ENCODE measurements at regions not wholly inside any gene's neighbourhood (a gene's known extent, or its start where the extent isn't known, plus 50 kb on each side); places are given as distances from the start of the nearest gene placed in this dataset.
A peak's percentile ranks its signal among the peaks of the same experiment; 100 is the strongest.

GRCh38 chr4:154067786-154068185 lies 278.9 kb upstream of the SFRP2 start:
- no peak overlapping the region for H3K4me3 ChIP-seq
- no peak overlapping the region for H3K27ac ChIP-seq
- peaks cover 0 to 18% (median 4%) of the 10 kb centered on the region in 4 donors for H3K9me3 ChIP-seq
- intact Hi-C loops (cut with DNase I), result no loop called here
- DNase-seq, result no peak
- H3K4me1 ChIP-seq, result no peaks in the 10 kb centered on the region
- H3K36me3 ChIP-seq, result no peaks in the 10 kb centered on the region
- no peak for TF ChIP-seq POLR2A (IDR thresholded peaks at IDR 0.05)
- TF ChIP-seq, protein P1, sequence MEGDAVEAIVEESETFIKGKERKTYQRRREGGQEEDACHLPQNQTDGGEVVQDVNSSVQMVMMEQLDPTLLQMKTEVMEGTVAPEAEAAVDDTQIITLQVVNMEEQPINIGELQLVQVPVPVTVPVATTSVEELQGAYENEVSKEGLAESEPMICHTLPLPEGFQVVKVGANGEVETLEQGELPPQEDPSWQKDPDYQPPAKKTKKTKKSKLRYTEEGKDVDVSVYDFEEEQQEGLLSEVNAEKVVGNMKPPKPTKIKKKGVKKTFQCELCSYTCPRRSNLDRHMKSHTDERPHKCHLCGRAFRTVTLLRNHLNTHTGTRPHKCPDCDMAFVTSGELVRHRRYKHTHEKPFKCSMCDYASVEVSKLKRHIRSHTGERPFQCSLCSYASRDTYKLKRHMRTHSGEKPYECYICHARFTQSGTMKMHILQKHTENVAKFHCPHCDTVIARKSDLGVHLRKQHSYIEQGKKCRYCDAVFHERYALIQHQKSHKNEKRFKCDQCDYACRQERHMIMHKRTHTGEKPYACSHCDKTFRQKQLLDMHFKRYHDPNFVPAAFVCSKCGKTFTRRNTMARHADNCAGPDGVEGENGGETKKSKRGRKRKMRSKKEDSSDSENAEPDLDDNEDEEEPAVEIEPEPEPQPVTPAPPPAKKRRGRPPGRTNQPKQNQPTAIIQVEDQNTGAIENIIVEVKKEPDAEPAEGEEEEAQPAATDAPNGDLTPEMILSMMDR (IDR thresholded peaks at IDR 0.05), result no peak
- no peak for TF ChIP-seq EP300 (IDR thresholded peaks at IDR 0.05)
- TF ChIP-seq POLR2AphosphoS5 (IDR thresholded peaks at IDR 0.05), result no peak
- no peaks in the 10 kb centered on the region for H3K27me3 ChIP-seq

DNA sequence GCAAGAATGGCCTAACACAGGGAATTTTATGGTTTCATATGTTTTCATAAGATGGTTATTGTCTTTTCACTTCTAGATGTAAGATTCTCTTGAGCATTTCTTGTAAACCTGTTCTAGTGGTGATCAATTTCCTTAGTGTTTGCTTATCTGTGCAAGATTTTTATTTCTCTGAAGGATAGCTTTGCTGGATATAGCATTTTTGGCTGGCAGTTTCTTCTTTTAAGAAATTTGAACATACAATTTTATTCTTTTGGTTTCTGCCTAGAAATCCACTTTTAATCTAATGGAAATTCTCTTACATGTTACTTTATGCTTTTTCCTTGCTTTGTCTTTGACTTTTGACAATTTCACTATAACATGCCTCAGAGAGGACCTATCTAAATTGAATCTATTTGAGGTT lies 276.5 kb upstream of the SFRP2 start:
- no peak overlapping the region for H3K4me3 ChIP-seq
- no peak for TF ChIP-seq EP300 (IDR thresholded peaks at IDR 0.05)
- TF ChIP-seq POLR2AphosphoS5 (IDR thresholded peaks at IDR 0.05), result no peak
- no peak for TF ChIP-seq POLR2A (IDR thresholded peaks at IDR 0.05)
- TF ChIP-seq, protein P1 (IDR thresholded peaks at IDR 0.05), result no peak
- H3K36me3 ChIP-seq, result no peaks in the 10 kb centered on the region
- no peaks in the 10 kb centered on the region for H3K27me3 ChIP-seq
- H3K27ac ChIP-seq, result no peak overlapping the region
- intact Hi-C loops (cut with DNase I), result no loop called here
- H3K9me3 ChIP-seq, result peaks cover 0 to 22% (median 8%) of the 10 kb centered on the region in 4 donors
- no peak for DNase-seq
- no peaks in the 10 kb centered on the region for H3K4me1 ChIP-seq

GRCh38 chr4:154064244-154064643 lies 275.4 kb upstream of the SFRP2 start:
- H3K27ac ChIP-seq, result no peak overlapping the region
- no peaks in the 10 kb centered on the region for H3K36me3 ChIP-seq
- H3K9me3 ChIP-seq, result peaks cover 0 to 22% (median 8%) of the 10 kb centered on the region in 4 donors
- no peak for TF ChIP-seq POLR2AphosphoS5 (IDR thresholded peaks at IDR 0.05)
- TF ChIP-seq POLR2A (IDR thresholded peaks at IDR 0.05), result no peak
- no peak for TF ChIP-seq EP300 (IDR thresholded peaks at IDR 0.05)
- TF ChIP-seq, protein P1 (IDR thresholded peaks at IDR 0.05), result no peak
- intact Hi-C loops (cut with DNase I), result no loop called here
- H3K4me1 ChIP-seq, result no peaks in the 10 kb centered on the region
- no peak overlapping the region for H3K4me3 ChIP-seq
- DNase-seq, result no peak
- H3K27me3 ChIP-seq, result no peaks in the 10 kb centered on the region
- 57 to 62% methylated on average over 1 of the region's 1 CpG for WGBS, 2 donors

DNA sequence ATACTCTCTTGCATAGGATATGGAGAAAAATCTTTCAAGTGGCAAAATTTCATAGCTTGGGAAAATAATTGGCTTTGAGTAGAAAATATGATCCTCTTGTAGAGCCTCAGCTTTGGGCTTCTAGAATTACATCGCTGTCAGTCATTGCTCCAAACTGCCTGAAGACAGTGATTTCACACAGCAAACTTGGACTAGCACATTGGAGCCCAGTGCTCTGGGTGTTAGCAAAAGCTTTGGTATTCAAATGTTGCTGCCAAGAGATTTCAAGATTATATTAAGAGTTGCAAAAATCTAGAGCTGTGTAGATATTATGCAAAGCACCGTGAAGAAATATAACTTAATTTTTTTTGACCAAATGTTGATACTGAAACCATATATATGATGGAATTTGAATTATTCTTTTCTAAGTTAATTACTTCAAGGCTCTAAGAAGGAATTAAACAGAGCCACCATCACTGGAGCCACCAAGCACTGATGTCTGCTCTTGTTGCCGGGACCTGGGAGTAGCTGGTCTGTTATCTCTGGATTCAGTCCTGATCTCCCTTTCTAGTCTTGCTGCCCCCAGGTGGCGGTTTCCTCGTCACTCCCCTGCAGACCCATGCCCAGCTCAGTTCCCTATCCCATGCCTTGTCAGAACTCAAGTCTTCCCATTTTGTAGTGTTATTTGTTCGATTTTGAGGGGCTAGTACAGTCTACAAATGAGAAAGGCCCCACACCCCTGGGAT lies 260.7 kb upstream of the SFRP2 start:
- no peak for TF ChIP-seq POLR2A (IDR thresholded peaks at IDR 0.05)
- no peak for TF ChIP-seq EP300 (IDR thresholded peaks at IDR 0.05)
- no peak for TF ChIP-seq POLR2AphosphoS5 (IDR thresholded peaks at IDR 0.05)
- TF ChIP-seq, protein P1 (IDR thresholded peaks at IDR 0.05), result no peak
- intact Hi-C loops (cut with DNase I), result no loop called here
- H3K27me3 ChIP-seq, result no peaks in the 10 kb centered on the region
- 47 to 69% methylated on average over 6 of the region's 6 CpGs for WGBS, 2 donors
- no peak overlapping the region for H3K4me3 ChIP-seq
- DNase-seq, result no peak
- peak overlapping the region in 1 of 4 donors; percentile 36 for H3K27ac ChIP-seq
- no peaks in the 10 kb centered on the region for H3K4me1 ChIP-seq
- no peaks in the 10 kb centered on the region for H3K36me3 ChIP-seq
- peaks cover 0 to 6% (median 4%) of the 10 kb centered on the region in 4 donors for H3K9me3 ChIP-seq

DNA sequence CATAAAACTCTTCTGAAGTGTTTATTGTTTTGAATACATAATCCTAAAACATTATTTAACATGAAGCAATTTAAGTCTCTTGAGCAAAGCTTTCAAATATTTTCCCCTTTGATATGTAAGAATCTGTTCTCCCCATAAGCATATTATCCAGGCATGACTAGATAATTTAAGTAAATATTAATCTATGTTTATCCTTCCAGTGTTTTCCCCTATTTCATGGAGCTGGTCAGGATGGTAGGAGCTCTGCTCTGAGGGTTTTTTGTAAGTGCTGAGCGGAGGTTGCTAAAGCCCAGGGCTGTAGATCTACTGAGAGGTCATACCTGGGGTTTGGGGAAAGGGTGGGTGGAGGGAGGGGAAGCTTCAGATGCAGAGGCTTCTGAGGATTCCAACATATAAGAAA lies 258.9 kb upstream of the SFRP2 start:
- DNase-seq, result no peak
- Histone ChIP-seq H3K36me3 (no peaks in the 10 kb centered on the region), H3K27me3 (no peaks in the 10 kb centered on the region), H3K4me3 (no peak overlapping the region), H3K4me1 (no peaks in the 10 kb centered on the region), H3K27ac (no peak overlapping the region), H3K9me3 (peaks cover 0 to 3% (median 0%) of the 10 kb centered on the region in 4 donors)
- intact Hi-C loops (cut with DNase I), result no loop called here
- TF ChIP-seq EP300 (IDR thresholded peaks at IDR 0.05) (no peak), POLR2A (IDR thresholded peaks at IDR 0.05) (no peak), POLR2AphosphoS5 (IDR thresholded peaks at IDR 0.05) (no peak)
- TF ChIP-seq, protein P1 (IDR thresholded peaks at IDR 0.05), result no peak
- WGBS, 2 donors, result 88 to 96% methylated on average over 1 of the region's 1 CpG

Data from sigmoid colon (tissue), 6 donors.